Prostate gland (tissue), 2 donors: ENCODE measurements at regions not wholly inside any gene's neighbourhood (a gene's known extent, or its start where the extent isn't known, plus 50 kb on each side); places are given as distances from the start of the nearest gene placed in this dataset.

Experiments used
- POLR2A ChIP-seq: fragments of 450-650 bp; IDR thresholded peaks from one replicate; pipeline ENCODE4 v1.6.1; 2016; ENCODE audit warnings: antibody characterized with exemption, mild to moderate bottlenecking
- TF ChIP-seq, protein P1 (sequence below), 4 experiments: fragments of 200-600 bp in 2 of 4; fragments of 450-650 bp in 2 of 4; sonication (generic) in 2 of 4; IDR thresholded peaks; 1 replicate in 3 of 4; 2 replicates in 1 of 4; pipeline ENCODE4 v1.5.1; 2016 to 2019; ENCODE audit warnings: antibody characterized with exemption in 4 of 4, mild to moderate bottlenecking in 2 of 4, moderate library complexity in 2 of 4

DNA sequence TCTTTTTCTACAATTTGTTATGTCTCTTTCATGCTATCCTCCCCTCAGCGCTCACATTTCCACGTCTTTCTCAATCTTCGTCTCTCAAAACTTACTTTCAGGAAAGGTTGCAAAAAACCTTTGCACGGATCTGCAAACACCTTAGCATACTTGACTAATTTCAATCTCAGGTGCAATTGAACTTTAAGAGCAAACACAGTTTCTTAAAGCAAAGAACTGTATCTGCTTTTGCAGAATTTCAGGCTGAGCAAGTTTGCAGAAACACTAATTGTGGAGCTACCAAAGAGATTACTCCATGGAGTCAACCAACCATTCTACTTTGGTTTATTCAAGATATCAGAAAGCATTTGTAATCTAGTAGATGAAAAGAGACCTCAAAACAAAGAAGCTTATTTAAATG is 668.2 kb upstream of the MARCKS start:
- no peak for TF ChIP-seq POLR2A
- TF ChIP-seq, protein P1, sequence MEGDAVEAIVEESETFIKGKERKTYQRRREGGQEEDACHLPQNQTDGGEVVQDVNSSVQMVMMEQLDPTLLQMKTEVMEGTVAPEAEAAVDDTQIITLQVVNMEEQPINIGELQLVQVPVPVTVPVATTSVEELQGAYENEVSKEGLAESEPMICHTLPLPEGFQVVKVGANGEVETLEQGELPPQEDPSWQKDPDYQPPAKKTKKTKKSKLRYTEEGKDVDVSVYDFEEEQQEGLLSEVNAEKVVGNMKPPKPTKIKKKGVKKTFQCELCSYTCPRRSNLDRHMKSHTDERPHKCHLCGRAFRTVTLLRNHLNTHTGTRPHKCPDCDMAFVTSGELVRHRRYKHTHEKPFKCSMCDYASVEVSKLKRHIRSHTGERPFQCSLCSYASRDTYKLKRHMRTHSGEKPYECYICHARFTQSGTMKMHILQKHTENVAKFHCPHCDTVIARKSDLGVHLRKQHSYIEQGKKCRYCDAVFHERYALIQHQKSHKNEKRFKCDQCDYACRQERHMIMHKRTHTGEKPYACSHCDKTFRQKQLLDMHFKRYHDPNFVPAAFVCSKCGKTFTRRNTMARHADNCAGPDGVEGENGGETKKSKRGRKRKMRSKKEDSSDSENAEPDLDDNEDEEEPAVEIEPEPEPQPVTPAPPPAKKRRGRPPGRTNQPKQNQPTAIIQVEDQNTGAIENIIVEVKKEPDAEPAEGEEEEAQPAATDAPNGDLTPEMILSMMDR (IDR thresholded peaks at IDR 0.05) = no peak
